Stimulated activated naive CD8-positive, alpha-beta T cell treated with anti-CD3 and anti-CD28 coated beads, Interleukin-15, Interleukin-2, amounts not matched to agents 100 U/mL and 50 U/mL, for 24 hours (primary cell): ENCODE measurements at regions not wholly inside any gene's neighbourhood (a gene's known extent, or its start where the extent isn't known, plus 50 kb on each side); places are given as distances from the start of the nearest gene placed in this dataset.
"Not testable (repeated sequence)": the region's sequence is repeated elsewhere in the genome, so short reads cannot be mapped to it uniquely, and the experiment has no call there.

Experiments used
- ATAC-seq: fragments of 150-1000 bp; cut with Tn5 transposase; one replicate; pipeline ENCODE4 v1.10.0; 2021
- DNase-seq: peaks from one replicate; pipeline ENCODE4 v3.0.0; 2021

DNA sequence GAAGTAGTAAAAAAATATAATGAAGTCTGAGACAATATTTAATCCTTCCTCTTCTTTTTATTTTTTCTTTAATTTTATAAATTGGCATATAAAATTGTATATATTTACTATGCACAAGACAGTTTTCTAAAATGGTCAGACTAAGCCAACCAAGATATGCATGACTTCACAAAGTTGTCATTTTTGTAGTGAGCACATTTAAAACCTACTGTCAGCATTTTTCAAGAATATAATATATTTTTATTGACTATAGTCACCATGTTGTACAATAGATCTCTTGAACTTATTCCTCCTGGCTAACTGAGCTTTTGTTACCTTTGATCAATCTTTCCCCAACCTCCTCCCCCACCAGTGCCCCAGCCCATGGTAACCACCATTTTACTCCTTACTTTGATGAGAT is 129.2 kb downstream of the ATP6V1G3 start:
- ATAC-seq (no peak), DNase-seq (no peak)

- ATAC-seq (no peak), DNase-seq (no peak)
These were observed 131.8 kb downstream of the ATP6V1G3 start for GRCh38 chr1:198408716-198409115.

DNA sequence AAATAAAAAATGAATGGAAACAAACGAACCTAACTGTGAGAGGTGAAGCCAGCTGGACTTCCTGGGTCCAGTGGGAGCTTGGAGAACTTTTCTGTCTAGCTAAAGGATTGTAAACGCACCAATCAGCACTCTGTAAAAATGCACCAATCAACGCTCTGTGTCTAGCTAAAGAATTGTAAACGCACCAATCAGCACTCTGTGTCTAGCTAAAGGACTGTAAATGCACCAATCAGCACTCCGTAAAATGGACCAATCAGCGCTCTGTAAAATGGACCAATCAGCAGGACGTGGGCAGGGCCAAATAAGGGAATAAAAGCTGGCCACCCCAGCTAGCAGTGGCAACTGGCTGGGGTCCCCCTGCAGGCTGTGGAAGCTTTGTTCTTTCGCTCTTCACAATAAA is 135.8 kb downstream of the ATP6V1G3 start:
- not testable (repeated sequence) for DNase-seq, ATAC-seq

DNA sequence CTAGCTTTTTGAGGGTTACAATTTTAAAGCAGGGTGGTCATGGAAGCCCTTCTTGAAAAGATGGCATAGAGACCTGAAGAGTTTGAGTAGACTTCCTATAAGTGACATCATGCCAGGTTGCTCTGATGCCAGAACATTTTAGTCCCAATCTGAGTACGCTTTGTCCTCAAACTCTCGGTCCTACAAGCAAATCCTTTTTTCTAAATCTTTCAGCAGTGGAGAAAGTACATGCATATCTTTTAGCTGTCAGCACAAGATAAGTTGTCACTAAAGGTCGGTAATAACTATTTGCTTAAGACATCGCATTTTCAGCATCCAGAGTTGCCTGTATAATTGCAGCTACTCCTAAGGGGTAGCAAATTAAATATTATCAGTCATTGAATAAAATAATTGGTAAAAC is 140.4 kb downstream of the ATP6V1G3 start:
- ATAC-seq (no peak), DNase-seq (no peak)

GRCh38 chr1:198399452-198399851 is 141.0 kb downstream of the ATP6V1G3 start:
- no peak for DNase-seq
- no peak for ATAC-seq

DNA sequence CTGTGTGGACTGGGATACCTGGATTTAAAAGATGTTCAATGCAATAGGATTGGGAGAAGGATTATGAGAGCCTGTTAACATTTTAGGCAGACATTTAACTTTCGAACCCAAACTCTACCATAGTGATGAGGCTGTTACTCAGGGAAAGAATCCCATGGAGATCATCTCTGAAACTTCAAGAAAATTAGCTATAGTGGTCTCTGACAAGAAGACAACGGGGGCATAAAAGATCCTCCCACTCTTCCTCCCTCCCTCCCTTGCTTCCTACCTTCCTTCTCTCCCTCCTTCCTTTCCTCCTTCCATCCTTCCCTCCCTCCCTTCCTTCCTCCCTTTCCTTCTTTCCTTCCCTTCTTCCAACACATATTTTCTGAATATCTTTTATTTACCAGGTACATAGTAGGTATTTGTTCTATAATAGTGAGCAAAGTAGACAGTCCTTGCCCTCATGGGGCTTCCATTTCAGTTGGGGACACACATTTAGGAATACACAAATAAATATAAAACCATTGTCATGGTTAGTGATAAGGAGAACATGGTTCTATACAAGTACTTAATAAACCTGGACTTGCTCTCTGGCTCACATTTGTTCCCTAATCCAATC is 143.2 kb downstream of the ATP6V1G3 start:
- ATAC-seq (no peak), DNase-seq (no peak)

GRCh38 chr1:198391393-198392020 is 149.0 kb downstream of the ATP6V1G3 start:
- no peak for ATAC-seq
- no peak for DNase-seq

- ATAC-seq, result no peak
- DNase-seq, result no peak
These were observed 152.9 kb downstream of the ATP6V1G3 start for GRCh38 chr1:198387587-198387986.

- ATAC-seq (no peak), DNase-seq (no peak)
These were observed 160.2 kb downstream of the ATP6V1G3 start for GRCh38 chr1:198380275-198380674.

GRCh38 chr1:198377702-198378101 is 162.8 kb downstream of the ATP6V1G3 start:
- ATAC-seq (no peak), DNase-seq (no peak)

- no peak for ATAC-seq
These were observed 166.2 kb downstream of the ATP6V1G3 start for GRCh38 chr1:198374288-198374687.

GRCh38 chr1:198373376-198373775 is 167.1 kb downstream of the ATP6V1G3 start:
- ATAC-seq (no peak), DNase-seq (no peak)

More at GRCh38 chr1:198374288-198374687, 166.2 kb downstream of the ATP6V1G3 start:
- DNase-seq, result no peak
